Ishikawa (cell line): ENCODE measurements at regions not wholly inside any gene's neighbourhood (a gene's known extent, or its start where the extent isn't known, plus 50 kb on each side); places are given as distances from the start of the nearest gene placed in this dataset.

Source experiments
- CEBPB ChIP-seq: IDR thresholded peaks from 2 replicates; pipeline ENCODE4 v1.6.1; 2012
- CREB1 ChIP-seq: IDR thresholded peaks from 2 replicates; pipeline ENCODE4 v1.6.1; 2012; ENCODE audit warnings: low read depth
- EP300 ChIP-seq: IDR thresholded peaks from 2 replicates; pipeline ENCODE4 v1.6.1; 2012; ENCODE audit warnings: borderline replicate concordance
- RAD21 ChIP-seq: IDR thresholded peaks from 2 replicates; pipeline ENCODE4 v1.6.1; 2012; ENCODE audit warnings: low read depth
- YY1 ChIP-seq: IDR thresholded peaks from 2 replicates; pipeline ENCODE4 v1.6.1; 2012; ENCODE audit warnings: low read depth
- TF ChIP-seq, protein P1 (sequence below): IDR thresholded peaks from 2 replicates; pipeline ENCODE4 v1.6.1; 2012
- TF ChIP-seq, protein P2 (sequence below): IDR thresholded peaks from 2 replicates; pipeline ENCODE4 v1.6.1; 2012

DNA sequence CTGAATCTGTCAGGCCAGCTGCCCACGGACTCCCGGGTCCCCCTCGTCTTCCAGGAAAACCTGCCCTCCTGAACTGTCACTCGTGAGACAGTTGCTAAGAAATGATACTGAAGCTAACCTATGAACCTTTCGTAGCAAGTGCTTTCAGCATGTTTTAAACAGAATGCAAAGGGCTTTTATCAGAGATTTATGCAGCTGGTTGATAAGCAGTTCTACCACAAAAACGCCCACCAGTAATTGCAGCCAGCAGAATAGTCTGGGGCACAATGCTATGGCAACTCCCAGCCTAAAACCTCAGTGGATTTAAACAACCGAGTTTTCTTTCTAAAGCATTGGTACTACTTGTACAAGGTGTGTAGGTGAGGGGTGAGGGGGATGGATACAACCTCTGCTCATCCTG lies 97.5 kb downstream of the IRX2 start:
- no peak for TF ChIP-seq YY1
- no peak for TF ChIP-seq RAD21
- TF ChIP-seq, protein P1, sequence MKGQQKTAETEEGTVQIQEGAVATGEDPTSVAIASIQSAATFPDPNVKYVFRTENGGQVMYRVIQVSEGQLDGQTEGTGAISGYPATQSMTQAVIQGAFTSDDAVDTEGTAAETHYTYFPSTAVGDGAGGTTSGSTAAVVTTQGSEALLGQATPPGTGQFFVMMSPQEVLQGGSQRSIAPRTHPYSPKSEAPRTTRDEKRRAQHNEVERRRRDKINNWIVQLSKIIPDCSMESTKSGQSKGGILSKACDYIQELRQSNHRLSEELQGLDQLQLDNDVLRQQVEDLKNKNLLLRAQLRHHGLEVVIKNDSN = no peak
- TF ChIP-seq, protein P2, sequence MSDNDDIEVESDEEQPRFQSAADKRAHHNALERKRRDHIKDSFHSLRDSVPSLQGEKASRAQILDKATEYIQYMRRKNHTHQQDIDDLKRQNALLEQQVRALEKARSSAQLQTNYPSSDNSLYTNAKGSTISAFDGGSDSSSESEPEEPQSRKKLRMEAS = no peak
- no peak for TF ChIP-seq EP300
- TF ChIP-seq CREB1 = no peak
- TF ChIP-seq CEBPB = no peak
